ENCODE measurements at regions not wholly inside any gene's neighbourhood (a gene's known extent, or its start where the extent isn't known, plus 50 kb on each side); places are given as distances from the start of the nearest gene placed in this dataset.

- H3K4me3 ChIP-seq: no peak overlapping the region
- no peaks in the 10 kb centered on the region for H3K27me3 ChIP-seq
- intact Hi-C loops (cut with DNase I): no loop called here
- H3K36me3 ChIP-seq: no peaks in the 10 kb centered on the region
- no peaks in the 10 kb centered on the region for H3K9me3 ChIP-seq
- TF ChIP-seq CTCF (IDR thresholded peaks at IDR 0.05): peak in 1 of 3 experiments; percentile 25
- no peak for DNase-seq (ENCODE audit: low spot score in 2 of 2)
- no peaks in the 10 kb centered on the region for H3K4me1 ChIP-seq
- no peak overlapping the region for H3K27ac ChIP-seq
These were observed 59.7 kb upstream of the PRSS1 start for GRCh38 chr7:142689439-142690120.

GRCh38 chr7:142685877-142686508 is 63.3 kb upstream of the PRSS1 start:
- Histone ChIP-seq H3K4me1 (no peaks in the 10 kb centered on the region), H3K4me3 (no peak overlapping the region), H3K36me3 (no peaks in the 10 kb centered on the region), H3K27ac (no peak overlapping the region), H3K27me3 (no peaks in the 10 kb centered on the region), H3K9me3 (no peaks in the 10 kb centered on the region)
- no peak for TF ChIP-seq CTCF (IDR thresholded peaks at IDR 0.05)
- intact Hi-C loops (cut with DNase I): no loop called here
- DNase-seq (ENCODE audit: low spot score in 2 of 2): no peak

- TF ChIP-seq CTCF (IDR thresholded peaks at IDR 0.05): no peak
- intact Hi-C loops (cut with DNase I): no loop called here
- no peak for DNase-seq (ENCODE audit: low spot score in 2 of 2)
- Histone ChIP-seq H3K36me3 (no peaks in the 10 kb centered on the region), H3K27me3 (no peaks in the 10 kb centered on the region), H3K27ac (no peak overlapping the region), H3K9me3 (no peaks in the 10 kb centered on the region), H3K4me1 (no peaks in the 10 kb centered on the region), H3K4me3 (no peak overlapping the region)
These were observed 67.8 kb upstream of the PRSS1 start for GRCh38 chr7:142681314-142682092.

- Histone ChIP-seq H3K4me3 (no peak overlapping the region), H3K9me3 (no peaks in the 10 kb centered on the region), H3K27me3 (no peaks in the 10 kb centered on the region), H3K27ac (no peak overlapping the region), H3K4me1 (no peaks in the 10 kb centered on the region), H3K36me3 (no peaks in the 10 kb centered on the region)
- no peak for DNase-seq (ENCODE audit: low spot score in 2 of 2)
- no peak for TF ChIP-seq CTCF (IDR thresholded peaks at IDR 0.05)
- intact Hi-C loops (cut with DNase I): no loop called here
These were observed 77.8 kb upstream of the PRSS1 start for GRCh38 chr7:142671506-142671905.

- Histone ChIP-seq H3K36me3 (no peaks in the 10 kb centered on the region), H3K27me3 (no peaks in the 10 kb centered on the region), H3K4me3 (no peak overlapping the region), H3K9me3 (no peaks in the 10 kb centered on the region), H3K27ac (no peak overlapping the region), H3K4me1 (no peaks in the 10 kb centered on the region)
- no peak for TF ChIP-seq CTCF (IDR thresholded peaks at IDR 0.05)
- intact Hi-C loops (cut with DNase I): no loop called here
- no peak for DNase-seq (ENCODE audit: low spot score in 2 of 2)
These were observed 78.8 kb upstream of the PRSS1 start for GRCh38 chr7:142670511-142670910.

Data from ascending aorta (tissue), 2 donors.